ENCODE measurements at regions not wholly inside any gene's neighbourhood (a gene's known extent, or its start where the extent isn't known, plus 50 kb on each side); places are given as distances from the start of the nearest gene placed in this dataset.
"Not testable (repeated sequence)": the region's sequence is repeated elsewhere in the genome, so short reads cannot be mapped to it uniquely, and the experiment has no call there.

GRCh38 chr9:135181336-135181735, 93.9 kb downstream of the OLFM1 start:
- H2AFZ ChIP-seq (ENCODE audit: low read length): no peak overlapping the region

GRCh38 chr9:135181841-135182240, 94.4 kb downstream of the OLFM1 start:
- not testable (repeated sequence) for H3K9me3 ChIP-seq (ENCODE audit: low read length); H3K36me3 ChIP-seq (ENCODE audit: insufficient read depth, low read length); H3K4me1 ChIP-seq (ENCODE audit: low read length); H2AFZ ChIP-seq (ENCODE audit: low read length); H3K4me3 ChIP-seq (ENCODE audit: low read length); H3K79me2 ChIP-seq (ENCODE audit: low read length); H3K9me2 ChIP-seq (replicated peaks; ENCODE audit: insufficient read depth, low read length); H3K9ac ChIP-seq (ENCODE audit: low read length); H3K4me2 ChIP-seq (ENCODE audit: low read depth, low read length, poor library complexity, severe bottlenecking); H3K27me3 ChIP-seq (ENCODE audit: low read length); DNase-seq; H3K27ac ChIP-seq (ENCODE audit: low read length); H4K20me1 ChIP-seq (ENCODE audit: insufficient read depth, low read depth, low read length)

More at GRCh38 chr9:135181336-135181735, 93.9 kb downstream of the OLFM1 start:
- Histone ChIP-seq H3K9me2 (replicated peaks; ENCODE audit: insufficient read depth, low read length) (no peaks in the 10 kb centered on the region), H3K9me3 (ENCODE audit: low read length) (no peaks in the 10 kb centered on the region), H4K20me1 (ENCODE audit: insufficient read depth, low read depth, low read length) (no peaks in the 10 kb centered on the region), H3K9ac (ENCODE audit: low read length) (no peak overlapping the region), H3K79me2 (ENCODE audit: low read length) (no peaks in the 10 kb centered on the region), H3K4me2 (ENCODE audit: low read depth, low read length, poor library complexity, severe bottlenecking) (no peak overlapping the region), H3K4me1 (ENCODE audit: low read length) (no peaks in the 10 kb centered on the region), H3K27me3 (ENCODE audit: low read length) (no peaks in the 10 kb centered on the region), H3K36me3 (ENCODE audit: insufficient read depth, low read length) (no peaks in the 10 kb centered on the region), H3K27ac (ENCODE audit: low read length) (no peak overlapping the region), H3K4me3 (ENCODE audit: low read length) (no peak overlapping the region)
- DNase-seq: no peak

GRCh38 chr9:135183069-135183468, 95.6 kb downstream of the OLFM1 start:
- Histone ChIP-seq H3K27ac (ENCODE audit: low read length) (no peak overlapping the region), H3K27me3 (ENCODE audit: low read length) (no peaks in the 10 kb centered on the region), H3K36me3 (ENCODE audit: insufficient read depth, low read length) (no peaks in the 10 kb centered on the region), H3K4me3 (ENCODE audit: low read length) (no peak overlapping the region), H3K79me2 (ENCODE audit: low read length) (no peaks in the 10 kb centered on the region), H2AFZ (ENCODE audit: low read length) (no peak overlapping the region), H3K4me2 (ENCODE audit: low read depth, low read length, poor library complexity, severe bottlenecking) (no peak overlapping the region), H3K4me1 (ENCODE audit: low read length) (no peaks in the 10 kb centered on the region), H3K9ac (ENCODE audit: low read length) (no peak overlapping the region), H3K9me3 (ENCODE audit: low read length) (no peaks in the 10 kb centered on the region), H3K9me2 (replicated peaks; ENCODE audit: insufficient read depth, low read length) (no peaks in the 10 kb centered on the region), H4K20me1 (ENCODE audit: insufficient read depth, low read depth, low read length) (no peaks in the 10 kb centered on the region)
- DNase-seq: no peak

- Histone ChIP-seq H3K4me1 (ENCODE audit: low read length) (no peaks in the 10 kb centered on the region), H3K9me2 (replicated peaks; ENCODE audit: insufficient read depth, low read length) (no peaks in the 10 kb centered on the region), H3K4me2 (ENCODE audit: low read depth, low read length, poor library complexity, severe bottlenecking) (no peak overlapping the region), H3K9me3 (ENCODE audit: low read length) (no peaks in the 10 kb centered on the region), H3K4me3 (ENCODE audit: low read length) (no peak overlapping the region), H2AFZ (ENCODE audit: low read length) (no peak overlapping the region), H3K27ac (ENCODE audit: low read length) (no peak overlapping the region), H3K79me2 (ENCODE audit: low read length) (no peaks in the 10 kb centered on the region), H3K9ac (ENCODE audit: low read length) (no peak overlapping the region), H4K20me1 (ENCODE audit: insufficient read depth, low read depth, low read length) (no peaks in the 10 kb centered on the region), H3K36me3 (ENCODE audit: insufficient read depth, low read length) (no peaks in the 10 kb centered on the region), H3K27me3 (ENCODE audit: low read length) (no peaks in the 10 kb centered on the region)
- no peak for DNase-seq
Measured at GRCh38 chr9:135183528-135184180, 96.2 kb downstream of the OLFM1 start.

GRCh38 chr9:135184181-135185053, 96.9 kb downstream of the OLFM1 start:
- Histone ChIP-seq H3K9me3 (ENCODE audit: low read length) (no peaks in the 10 kb centered on the region), H3K4me3 (ENCODE audit: low read length) (no peak overlapping the region), H2AFZ (ENCODE audit: low read length) (no peak overlapping the region), H3K9ac (ENCODE audit: low read length) (no peak overlapping the region), H3K9me2 (replicated peaks; ENCODE audit: insufficient read depth, low read length) (no peaks in the 10 kb centered on the region), H3K27me3 (ENCODE audit: low read length) (no peaks in the 10 kb centered on the region), H3K79me2 (ENCODE audit: low read length) (no peaks in the 10 kb centered on the region), H3K27ac (ENCODE audit: low read length) (no peak overlapping the region), H4K20me1 (ENCODE audit: insufficient read depth, low read depth, low read length) (no peaks in the 10 kb centered on the region), H3K4me2 (ENCODE audit: low read depth, low read length, poor library complexity, severe bottlenecking) (no peak overlapping the region), H3K36me3 (ENCODE audit: insufficient read depth, low read length) (no peaks in the 10 kb centered on the region), H3K4me1 (ENCODE audit: low read length) (no peaks in the 10 kb centered on the region)
- no peak for DNase-seq

GRCh38 chr9:135185060-135185459, 97.6 kb downstream of the OLFM1 start:
- H3K27ac ChIP-seq (ENCODE audit: low read length): no peak overlapping the region
- H3K79me2 ChIP-seq (ENCODE audit: low read length): no peaks in the 10 kb centered on the region
- no peaks in the 10 kb centered on the region for H3K36me3 ChIP-seq (ENCODE audit: insufficient read depth, low read length)
- no peak overlapping the region for H2AFZ ChIP-seq (ENCODE audit: low read length)
- no peaks in the 10 kb centered on the region for H3K4me1 ChIP-seq (ENCODE audit: low read length)
- H4K20me1 ChIP-seq (ENCODE audit: insufficient read depth, low read depth, low read length): no peaks in the 10 kb centered on the region
- no peaks in the 10 kb centered on the region for H3K27me3 ChIP-seq (ENCODE audit: low read length)
- DNase-seq: no peak
- H3K9ac ChIP-seq (ENCODE audit: low read length): no peak overlapping the region
- H3K4me3 ChIP-seq (ENCODE audit: low read length): no peak overlapping the region
- H3K9me3 ChIP-seq (ENCODE audit: low read length): no peaks in the 10 kb centered on the region
- no peaks in the 10 kb centered on the region for H3K9me2 ChIP-seq (replicated peaks; ENCODE audit: insufficient read depth, low read length)
- no peak overlapping the region for H3K4me2 ChIP-seq (ENCODE audit: low read depth, low read length, poor library complexity, severe bottlenecking)

GRCh38 chr9:135186248-135187164, 99.0 kb downstream of the OLFM1 start:
- no peaks in the 10 kb centered on the region for H4K20me1 ChIP-seq (ENCODE audit: insufficient read depth, low read depth, low read length)
- no peaks in the 10 kb centered on the region for H3K79me2 ChIP-seq (ENCODE audit: low read length)
- no peaks in the 10 kb centered on the region for H3K27me3 ChIP-seq (ENCODE audit: low read length)

GRCh38 chr9:135187365-135187764, 99.9 kb downstream of the OLFM1 start:
- Histone ChIP-seq H2AFZ (ENCODE audit: low read length) (no peak overlapping the region), H3K27me3 (ENCODE audit: low read length) (no peaks in the 10 kb centered on the region), H3K27ac (ENCODE audit: low read length) (no peak overlapping the region), H3K9me2 (replicated peaks; ENCODE audit: insufficient read depth, low read length) (no peaks in the 10 kb centered on the region), H3K9me3 (ENCODE audit: low read length) (no peaks in the 10 kb centered on the region), H3K36me3 (ENCODE audit: insufficient read depth, low read length) (no peaks in the 10 kb centered on the region), H3K4me3 (ENCODE audit: low read length) (no peak overlapping the region), H3K4me1 (ENCODE audit: low read length) (no peaks in the 10 kb centered on the region), H4K20me1 (ENCODE audit: insufficient read depth, low read depth, low read length) (no peaks in the 10 kb centered on the region), H3K4me2 (ENCODE audit: low read depth, low read length, poor library complexity, severe bottlenecking) (no peak overlapping the region), H3K9ac (ENCODE audit: low read length) (no peak overlapping the region), H3K79me2 (ENCODE audit: low read length) (no peaks in the 10 kb centered on the region)
- DNase-seq: no peak

More at GRCh38 chr9:135186248-135187164, 99.0 kb downstream of the OLFM1 start:
- Histone ChIP-seq H2AFZ (ENCODE audit: low read length) (no peak overlapping the region), H3K36me3 (ENCODE audit: insufficient read depth, low read length) (no peaks in the 10 kb centered on the region), H3K4me3 (ENCODE audit: low read length) (no peak overlapping the region), H3K4me2 (ENCODE audit: low read depth, low read length, poor library complexity, severe bottlenecking) (no peak overlapping the region), H3K9me3 (ENCODE audit: low read length) (no peaks in the 10 kb centered on the region), H3K27ac (ENCODE audit: low read length) (no peak overlapping the region), H3K9me2 (replicated peaks; ENCODE audit: insufficient read depth, low read length) (no peaks in the 10 kb centered on the region), H3K9ac (ENCODE audit: low read length) (no peak overlapping the region), H3K4me1 (ENCODE audit: low read length) (no peaks in the 10 kb centered on the region)
- no peak for DNase-seq

Measured in Karpas-422 (cell line).